ENCODE measurements at regions not wholly inside any gene's neighbourhood (a gene's known extent, or its start where the extent isn't known, plus 50 kb on each side); places are given as distances from the start of the nearest gene placed in this dataset.

- H3K9me3 Mint-ChIP-seq: peaks cover 11% of the 10 kb centered on the region
- H3K4me1 Mint-ChIP-seq: no peaks in the 10 kb centered on the region
- H3K27me3 Mint-ChIP-seq: no peaks in the 10 kb centered on the region
- ChIA-PET CTCF (no interaction called here), POLR2A (no interaction called here)
- DNase-seq: no peak
- no peaks in the 10 kb centered on the region for H3K36me3 Mint-ChIP-seq (ENCODE audit: low read depth)
- no peak overlapping the region for H3K27ac Mint-ChIP-seq
- no peak overlapping the region for H3K4me3 Mint-ChIP-seq
Observed at GRCh38 chr11:80214413-80214812, 773.6 kb upstream of the TENM4 start.

- Mint-ChIP-seq H3K36me3 (ENCODE audit: low read depth) (no peaks in the 10 kb centered on the region), H3K4me3 (no peak overlapping the region), H3K27ac (no peak overlapping the region), H3K9me3 (peaks cover 11% of the 10 kb centered on the region), H3K4me1 (no peaks in the 10 kb centered on the region), H3K27me3 (no peaks in the 10 kb centered on the region)
- ChIA-PET POLR2A (no interaction called here), CTCF (interaction anchor here (0.6 to 0.7 kb wide), 2 partner anchors 39 to 765 kb away, joined by 3 to 5 read pairs; no protein-coding TSS in a partner anchor)
- no peak for DNase-seq
Observed at GRCh38 chr11:80211673-80212072, 770.8 kb upstream of the TENM4 start.

- Mint-ChIP-seq H3K36me3 (ENCODE audit: low read depth) (no peaks in the 10 kb centered on the region), H3K9me3 (peaks cover 9% of the 10 kb centered on the region), H3K27me3 (no peaks in the 10 kb centered on the region), H3K4me1 (no peaks in the 10 kb centered on the region), H3K27ac (no peak overlapping the region), H3K4me3 (no peak overlapping the region)
- CTCF ChIA-PET: no interaction called here
- POLR2A ChIA-PET: no interaction called here
- no peak for DNase-seq
Observed at GRCh38 chr11:80204021-80204420, 763.2 kb upstream of the TENM4 start.

GRCh38 chr11:80196932-80197554 lies 756.2 kb upstream of the TENM4 start:
- no peak for DNase-seq
- Mint-ChIP-seq H3K36me3 (ENCODE audit: low read depth) (no peaks in the 10 kb centered on the region), H3K9me3 (peaks cover 2% of the 10 kb centered on the region), H3K4me3 (no peak overlapping the region), H3K4me1 (no peaks in the 10 kb centered on the region), H3K27me3 (no peaks in the 10 kb centered on the region), H3K27ac (no peak overlapping the region)
- ChIA-PET CTCF (no interaction called here), POLR2A (no interaction called here)

DNA sequence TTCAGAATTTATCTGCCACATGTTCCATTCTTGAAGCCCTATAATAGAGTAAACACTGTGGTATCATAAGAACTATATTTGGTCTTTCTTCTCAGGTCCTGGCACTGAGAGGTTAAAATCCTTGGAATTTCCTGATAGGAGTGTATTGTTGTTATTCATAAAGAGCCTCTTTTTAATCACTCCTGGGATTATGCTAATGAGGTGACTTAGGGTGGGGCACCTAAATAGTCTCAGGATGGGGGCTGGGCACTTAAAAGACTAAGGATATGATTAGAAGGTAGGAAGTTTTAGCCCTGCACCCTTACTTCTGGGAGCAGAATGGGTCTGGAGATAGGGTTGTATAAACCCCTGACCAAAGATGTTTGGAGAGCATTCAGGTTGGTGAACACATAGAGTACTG lies 755.2 kb upstream of the TENM4 start:
- no peaks in the 10 kb centered on the region for H3K36me3 Mint-ChIP-seq (ENCODE audit: low read depth)
- peaks cover 2% of the 10 kb centered on the region for H3K9me3 Mint-ChIP-seq
- no peaks in the 10 kb centered on the region for H3K4me1 Mint-ChIP-seq
- H3K27me3 Mint-ChIP-seq: no peaks in the 10 kb centered on the region
- CTCF ChIA-PET: interaction anchor here (0.6 kb wide), 1 partner anchor 112 kb away, joined by 3 read pairs; no protein-coding TSS in a partner anchor
- POLR2A ChIA-PET: no interaction called here
- no peak overlapping the region for H3K4me3 Mint-ChIP-seq
- no peak for DNase-seq
- no peak overlapping the region for H3K27ac Mint-ChIP-seq

- H3K4me3 Mint-ChIP-seq: no peak overlapping the region
- no peaks in the 10 kb centered on the region for H3K27me3 Mint-ChIP-seq
- no peak overlapping the region for H3K27ac Mint-ChIP-seq
- H3K4me1 Mint-ChIP-seq: no peaks in the 10 kb centered on the region
- ChIA-PET CTCF (no interaction called here), POLR2A (no interaction called here)
- DNase-seq: no peak
- no peaks in the 10 kb centered on the region for H3K36me3 Mint-ChIP-seq (ENCODE audit: low read depth)
- no peaks in the 10 kb centered on the region for H3K9me3 Mint-ChIP-seq
Observed at GRCh38 chr11:80194625-80195024, 753.8 kb upstream of the TENM4 start.

GRCh38 chr11:80194016-80194415 lies 753.2 kb upstream of the TENM4 start:
- H3K27ac Mint-ChIP-seq: no peak overlapping the region
- POLR2A ChIA-PET: no interaction called here
- no peak for DNase-seq
- H3K4me1 Mint-ChIP-seq: no peaks in the 10 kb centered on the region
- H3K36me3 Mint-ChIP-seq (ENCODE audit: low read depth): no peaks in the 10 kb centered on the region
- no peaks in the 10 kb centered on the region for H3K9me3 Mint-ChIP-seq
- no peak overlapping the region for H3K4me3 Mint-ChIP-seq
- CTCF ChIA-PET: no interaction called here
- no peaks in the 10 kb centered on the region for H3K27me3 Mint-ChIP-seq

DNA sequence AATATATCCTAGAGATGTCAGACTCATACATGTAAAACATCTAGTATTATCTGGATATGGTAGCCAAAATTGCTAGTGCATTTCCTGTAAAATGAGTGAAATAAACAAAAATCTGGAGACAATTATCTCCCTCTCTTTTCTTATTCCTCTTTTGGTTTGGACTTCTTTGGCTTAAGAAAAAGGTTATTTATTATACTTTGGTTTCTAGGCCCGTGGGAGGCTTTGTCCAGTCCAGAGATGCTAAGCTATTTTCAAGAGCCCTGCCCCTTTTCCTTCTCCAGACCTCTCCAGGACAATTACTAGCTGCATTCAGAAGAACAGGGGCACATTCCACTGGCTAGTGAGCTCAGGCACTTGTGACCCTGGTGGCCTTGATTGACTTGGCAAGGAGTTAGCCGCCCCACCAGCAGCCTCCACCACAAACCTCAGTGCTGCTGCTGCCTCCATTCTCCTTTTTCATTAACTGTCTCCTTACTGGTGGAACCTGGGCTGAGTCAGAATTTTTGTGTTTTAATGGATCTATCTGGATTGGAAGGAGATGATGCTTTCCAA lies 747.3 kb upstream of the TENM4 start:
- POLR2A ChIA-PET: no interaction called here
- CTCF ChIA-PET: no interaction called here
- no peak overlapping the region for H3K27ac Mint-ChIP-seq

GRCh38 chr11:80186692-80187091 lies 745.9 kb upstream of the TENM4 start:
- Mint-ChIP-seq H3K4me1 (no peaks in the 10 kb centered on the region), H3K9me3 (no peaks in the 10 kb centered on the region), H3K4me3 (no peak overlapping the region), H3K27me3 (no peaks in the 10 kb centered on the region), H3K27ac (no peak overlapping the region), H3K36me3 (ENCODE audit: low read depth) (no peaks in the 10 kb centered on the region)
- DNase-seq: no peak
- POLR2A ChIA-PET: no interaction called here
- CTCF ChIA-PET: no interaction called here

More for the DNA sequence above, 747.3 kb upstream of the TENM4 start:
- Mint-ChIP-seq H3K9me3 (no peaks in the 10 kb centered on the region), H3K4me3 (no peak overlapping the region), H3K36me3 (ENCODE audit: low read depth) (no peaks in the 10 kb centered on the region), H3K4me1 (no peaks in the 10 kb centered on the region), H3K27me3 (no peaks in the 10 kb centered on the region)
- DNase-seq: no peak

- H3K36me3 Mint-ChIP-seq (ENCODE audit: low read depth): no peaks in the 10 kb centered on the region
- ChIA-PET CTCF (no interaction called here), POLR2A (no interaction called here)
- no peak overlapping the region for H3K27ac Mint-ChIP-seq
- peaks cover 4% of the 10 kb centered on the region for H3K9me3 Mint-ChIP-seq
- no peak for DNase-seq
- H3K4me3 Mint-ChIP-seq: no peak overlapping the region
- no peaks in the 10 kb centered on the region for H3K27me3 Mint-ChIP-seq
- no peaks in the 10 kb centered on the region for H3K4me1 Mint-ChIP-seq
Observed at GRCh38 chr11:80182901-80183300, 742.1 kb upstream of the TENM4 start.

- Mint-ChIP-seq H3K27ac (no peak overlapping the region), H3K9me3 (peaks cover 2% of the 10 kb centered on the region), H3K27me3 (no peaks in the 10 kb centered on the region), H3K4me3 (no peak overlapping the region), H3K36me3 (ENCODE audit: low read depth) (no peaks in the 10 kb centered on the region), H3K4me1 (no peaks in the 10 kb centered on the region)
- CTCF ChIA-PET: no interaction called here
- POLR2A ChIA-PET: no interaction called here
- no peak for DNase-seq
Observed at GRCh38 chr11:80173371-80174136, 732.7 kb upstream of the TENM4 start.

- H3K4me3 Mint-ChIP-seq: no peak overlapping the region
- POLR2A ChIA-PET: no interaction called here
Observed at GRCh38 chr11:80168796-80169195, 728.0 kb upstream of the TENM4 start.

GRCh38 chr11:80167766-80168165 lies 726.9 kb upstream of the TENM4 start:
- POLR2A ChIA-PET: no interaction called here
- H3K36me3 Mint-ChIP-seq (ENCODE audit: low read depth): no peaks in the 10 kb centered on the region
- CTCF ChIA-PET: no interaction called here
- H3K4me3 Mint-ChIP-seq: no peak overlapping the region
- H3K4me1 Mint-ChIP-seq: no peaks in the 10 kb centered on the region
- no peak for DNase-seq
- no peaks in the 10 kb centered on the region for H3K9me3 Mint-ChIP-seq
- H3K27me3 Mint-ChIP-seq: no peaks in the 10 kb centered on the region
- no peak overlapping the region for H3K27ac Mint-ChIP-seq

More at GRCh38 chr11:80168796-80169195, 728.0 kb upstream of the TENM4 start:
- CTCF ChIA-PET: no interaction called here
- H3K27ac Mint-ChIP-seq: no peak overlapping the region
- no peaks in the 10 kb centered on the region for H3K36me3 Mint-ChIP-seq (ENCODE audit: low read depth)
- H3K9me3 Mint-ChIP-seq: no peaks in the 10 kb centered on the region
- DNase-seq: no peak
- no peaks in the 10 kb centered on the region for H3K4me1 Mint-ChIP-seq
- no peaks in the 10 kb centered on the region for H3K27me3 Mint-ChIP-seq

DNA sequence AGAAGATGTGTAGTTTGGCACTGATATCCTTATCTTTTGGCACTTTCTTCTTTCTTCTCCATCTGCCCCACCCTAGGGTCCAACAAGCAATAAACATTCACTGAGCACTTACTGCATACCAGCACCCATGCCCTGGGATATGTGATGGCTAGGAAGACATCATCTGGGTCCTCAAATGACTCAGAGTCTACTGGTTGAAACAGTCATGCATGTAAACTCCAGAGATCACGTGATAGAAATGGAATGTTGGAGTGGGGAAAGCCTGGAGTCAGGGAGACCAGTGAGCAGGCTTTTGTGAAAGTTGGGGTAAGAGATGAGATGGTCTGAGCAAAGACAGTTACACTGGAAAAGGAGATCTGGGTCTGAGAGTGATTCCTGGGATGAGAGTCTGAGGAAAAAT lies 724.9 kb upstream of the TENM4 start:
- no peak for DNase-seq
- Mint-ChIP-seq H3K4me1 (no peaks in the 10 kb centered on the region), H3K9me3 (no peaks in the 10 kb centered on the region), H3K27ac (no peak overlapping the region), H3K27me3 (no peaks in the 10 kb centered on the region), H3K36me3 (ENCODE audit: low read depth) (no peaks in the 10 kb centered on the region), H3K4me3 (no peak overlapping the region)
- CTCF ChIA-PET: no interaction called here
- POLR2A ChIA-PET: no interaction called here

All from activated CD4-positive, alpha-beta T cell treated with anti-CD3 and anti-CD28 coated beads, Interleukin-2, amount 10 ng/mL, durations not matched to agents 7 days and 5 days (primary cell).